ENCODE measurements at regions not wholly inside any gene's neighbourhood (a gene's known extent, or its start where the extent isn't known, plus 50 kb on each side); places are given as distances from the start of the nearest gene placed in this dataset.

- Histone ChIP-seq H3K27ac (no peak overlapping the region), H3K4me3 (no peak overlapping the region), H3K27me3 (peaks cover 0 to 5% of the 10 kb centered on the region in 2 donors), H3K36me3 (no peaks in the 10 kb centered on the region), H3K9me3 (no peaks in the 10 kb centered on the region), H3K4me1 (peaks cover 0 to 9% of the 10 kb centered on the region in 2 donors)
- no peak for ATAC-seq
- TF ChIP-seq CTCF (IDR thresholded peaks at IDR 0.05) = no peak
- no peak for DNase-seq
- intact Hi-C loops (cut with DNase I) = no loop called here
Observed at GRCh38 chr3:126279853-126280252, 77.4 kb downstream of the KLF15 start.

GRCh38 chr3:126277629-126278378 is 79.4 kb downstream of the KLF15 start:
- Histone ChIP-seq H3K36me3 (no peaks in the 10 kb centered on the region), H3K27me3 (no peaks in the 10 kb centered on the region), H3K27ac (no peak overlapping the region), H3K4me3 (no peak overlapping the region), H3K9me3 (no peaks in the 10 kb centered on the region), H3K4me1 (peaks cover 0 to 9% of the 10 kb centered on the region in 2 donors)
- TF ChIP-seq CTCF (IDR thresholded peaks at IDR 0.05) = no peak
- intact Hi-C loops (cut with DNase I) = no loop called here
- DNase-seq (no peak), ATAC-seq (peak; percentile 82)

- TF ChIP-seq CTCF (IDR thresholded peaks at IDR 0.05) = no peak
- Histone ChIP-seq H3K4me1 (peaks cover 7 to 18% of the 10 kb centered on the region in 2 donors), H3K4me3 (no peak overlapping the region), H3K36me3 (no peaks in the 10 kb centered on the region), H3K27me3 (peaks cover 0 to 4% of the 10 kb centered on the region in 2 donors), H3K27ac (peak overlapping the region; percentile 40 to 53), H3K9me3 (no peaks in the 10 kb centered on the region)
- intact Hi-C loops (cut with DNase I) = no loop called here
- DNase-seq (no peak), ATAC-seq (no peak)
Observed at GRCh38 chr3:126275620-126275904, 81.6 kb downstream of the KLF15 start.

- TF ChIP-seq CTCF (IDR thresholded peaks at IDR 0.05) = no peak
- H3K4me1 ChIP-seq = peaks cover 11 to 18% of the 10 kb centered on the region in 2 donors
- H3K27ac ChIP-seq = peak overlapping the region; percentile 40 to 53
- peak; percentile 38 for ATAC-seq
- H3K9me3 ChIP-seq = no peaks in the 10 kb centered on the region
- no peaks in the 10 kb centered on the region for H3K36me3 ChIP-seq
- H3K4me3 ChIP-seq = no peak overlapping the region
- H3K27me3 ChIP-seq = peaks cover 0 to 4% of the 10 kb centered on the region in 2 donors
- intact Hi-C loops (cut with DNase I) = no loop called here
- DNase-seq = peak in 2 of 4 donors; percentile 64 to 76
Observed at GRCh38 chr3:126274735-126275619, 82.2 kb downstream of the KLF15 start.

- intact Hi-C loops (cut with DNase I) = no loop called here
- no peak for TF ChIP-seq CTCF (IDR thresholded peaks at IDR 0.05)
- ATAC-seq = peak; percentile 73
- peak; percentile 78 to 91 (median 84) for DNase-seq
- H3K4me1 ChIP-seq = peaks cover 27 to 37% of the 10 kb centered on the region in 2 donors
- H3K9me3 ChIP-seq = no peaks in the 10 kb centered on the region
- H3K36me3 ChIP-seq = no peaks in the 10 kb centered on the region
- H3K27me3 ChIP-seq = peaks cover 0 to 31% of the 10 kb centered on the region in 2 donors
- H3K27ac ChIP-seq = peak overlapping the region; percentile 1 to 81
- H3K4me3 ChIP-seq = no peak overlapping the region
Observed at GRCh38 chr3:126270145-126270811, 86.9 kb downstream of the KLF15 start.

Measured in left lung (tissue), 4 donors.